Endothelial cell of umbilical vein (primary cell): ENCODE measurements at regions not wholly inside any gene's neighbourhood (a gene's known extent, or its start where the extent isn't known, plus 50 kb on each side); places are given as distances from the start of the nearest gene placed in this dataset.

Experiments used
- BruUV-seq: library from RNA; stranded (reverse); fragments of 400-500 nt; replicated peaks from 2 replicates; lab custom pipeline; 2021; lab: Mats Ljungman, UMichigan
- CTCF ChIA-PET: fragments of 300-600, 350-600 bp; sonication (Branson Sonifier 250); formaldehyde crosslinking; loops from one replicate; lab custom pipeline; 2021; ENCODE audit warnings: antibody characterized with exemption, inconsistent platforms; lab: Charles Lee
- POLR2A ChIA-PET: fragments of 300-600, 350-600 bp; sonication (Branson Sonifier 250); formaldehyde crosslinking; loops from one replicate; lab custom pipeline; 2021; ENCODE audit warnings: antibody characterized with exemption, inconsistent platforms; lab: Charles Lee
- DNase-seq: peaks from one replicate; pipeline ENCODE4 v3.0.0-alpha.2; 2011; ENCODE audit warnings: low read depth, low spot score
- FAIRE-seq: peaks from 2 replicates; lab custom pipeline; 2011; peaks lifted over from hg19 to GRCh38; lab: Jason Lieb, UNC
- H2AFZ ChIP-seq: 2 replicates; pipeline ENCODE4 v1.6.0; 2012; ENCODE audit warnings: low read depth, low read length, control low read depth, inconsistent platforms
- H3K27ac ChIP-seq: 2 replicates; pipeline ENCODE4 v1.5.1; 2011; ENCODE audit warnings: low read depth, mild to moderate bottlenecking, control low read depth, low read length, moderate library complexity; ENCODE audit not compliant: insufficient read depth
- H3K27me3 ChIP-seq, 2 experiments: 2 replicates each; pipeline versions ENCODE4 v1.6.0 to v1.6.1; 2011; ENCODE audit warnings: low read length in 2 of 2, mixed read lengths in 1 of 2; ENCODE audit not compliant: control insufficient read depth in 2 of 2, insufficient read depth in 2 of 2
- H3K36me3 ChIP-seq, 2 experiments: 2 replicates in 1 of 2; 3 replicates in 1 of 2; pipeline ENCODE4 v1.5.1; 2011; ENCODE audit warnings: low read length in 2 of 2, mild to moderate bottlenecking in 1 of 2, moderate library complexity in 1 of 2; ENCODE audit not compliant: control insufficient read depth in 2 of 2, insufficient read depth in 2 of 2; ENCODE audit errors: extremely low read depth in 1 of 2
- H3K4me1 ChIP-seq: 3 replicates; pipeline ENCODE4 v1.5.1; 2011; ENCODE audit warnings: mild to moderate bottlenecking, low read length; ENCODE audit not compliant: control insufficient read depth, insufficient read depth; ENCODE audit errors: extremely low read depth
- H3K4me2 ChIP-seq: 2 replicates; pipeline ENCODE4 v1.6.1; 2011; ENCODE audit warnings: low read length, control low read depth, mixed read lengths; ENCODE audit not compliant: insufficient read depth
- H3K4me3 ChIP-seq, 3 experiments: fragments of 200-600 bp in 1 of 3; sonication (generic), shearing (Covaris generic) in 1 of 3; replicated peaks in 1 of 3; 2 replicates each; pipeline ENCODE4 v1.5.1; 2011 to 2016; ENCODE audit warnings: control low read depth in 3 of 3, low read length in 3 of 3, mild to moderate bottlenecking in 2 of 3, inconsistent platforms in 1 of 3, low read depth in 1 of 3, moderate library complexity in 1 of 3; ENCODE audit not compliant: insufficient read depth in 1 of 3
- H3K79me2 ChIP-seq: 2 replicates; pipeline ENCODE4 v1.6.0; 2012; ENCODE audit warnings: low read length, inconsistent platforms; ENCODE audit not compliant: control insufficient read depth, insufficient read depth
- H3K9ac ChIP-seq: replicated peaks from 2 replicates; pipeline ENCODE3; 2011; ENCODE audit warnings: low read length, control low read depth; ENCODE audit not compliant: insufficient read depth; ENCODE audit errors: extremely low read depth
- H3K9me1 ChIP-seq: replicated peaks from 3 replicates; pipeline ENCODE4 v1.6.0; 2011; ENCODE audit warnings: mild to moderate bottlenecking, low read length; ENCODE audit not compliant: control insufficient read depth, insufficient read depth; ENCODE audit errors: extremely low read depth
- H3K9me3 ChIP-seq: replicated peaks from 2 replicates; pipeline ENCODE4 v1.5.1; 2012; ENCODE audit warnings: low read length, inconsistent platforms; ENCODE audit not compliant: control insufficient read depth, insufficient read depth
- H4K20me1 ChIP-seq: replicated peaks from 2 replicates; pipeline ENCODE3; 2011; ENCODE audit warnings: mild to moderate bottlenecking, low read length; ENCODE audit not compliant: control insufficient read depth, insufficient read depth; ENCODE audit errors: extremely low read depth
- EZH2 ChIP-seq: IDR thresholded peaks from 2 replicates; pipeline ENCODE4 v1.6.1; 2012; ENCODE audit warnings: borderline replicate concordance, low read depth, mild to moderate bottlenecking, moderate library complexity, low read length, inconsistent platforms; ENCODE audit not compliant: severe bottlenecking
- FOS ChIP-seq: IDR thresholded peaks from 2 replicates; pipeline ENCODE4 v1.6.1; 2011; ENCODE audit warnings: mild to moderate bottlenecking, low read length, moderate library complexity, borderline replicate concordance; ENCODE audit not compliant: insufficient read depth
- GATA2 ChIP-seq: IDR thresholded peaks from 2 replicates; pipeline ENCODE4 v1.7.0; 2011; ENCODE audit warnings: low read depth, mild to moderate bottlenecking, moderate library complexity, mixed read lengths, low read length; ENCODE audit not compliant: insufficient read length, insufficient read depth
- JUN ChIP-seq: IDR thresholded peaks from 2 replicates; pipeline ENCODE4 v1.6.1; 2011; ENCODE audit warnings: borderline replicate concordance, low read depth; ENCODE audit not compliant: insufficient read length, insufficient read depth
- MYC ChIP-seq: IDR thresholded peaks from one replicate; pipeline ENCODE4 v1.6.1; 2011; ENCODE audit warnings: mild to moderate bottlenecking, low read depth, low read length
- POLR2A ChIP-seq: IDR thresholded peaks from 2 replicates; pipeline ENCODE4 v1.6.1; 2012; ENCODE audit warnings: low read depth, mild to moderate bottlenecking, control low read depth, low read length
- POLR2AphosphoS5 ChIP-seq: IDR thresholded peaks from 2 replicates; pipeline ENCODE4 v1.6.1; 2012; ENCODE audit warnings: low read depth, mild to moderate bottlenecking, control low read depth, low read length, moderate library complexity; ENCODE audit not compliant: insufficient read depth
- dilution Hi-C: fragments of 300-500 bp; cut with MboI; formaldehyde crosslinking; loops from one replicate; pipeline ENCODE4 v1.15.0; 2019; ENCODE audit warnings: low sequenced_read_pairs; ENCODE audit not compliant: extremely low pct_ligation_motif_present
- intact Hi-C: fragments of 100-400 bp; cut with micrococcal nuclease; formaldehyde crosslinking; loops from one replicate; pipeline ENCODE4 v1.10.0; 2022
- TF ChIP-seq, protein P1 (sequence below), 2 donors: IDR thresholded peaks; 1 replicate in 1 of 2; 2 replicates in 1 of 2; pipeline ENCODE4 v1.5.1; 2011; ENCODE audit warnings: low read length in 2 of 2, mild to moderate bottlenecking in 2 of 2, moderate library complexity in 2 of 2, control low read depth in 1 of 2, inconsistent platforms in 1 of 2, low read depth in 1 of 2; ENCODE audit not compliant: insufficient read depth in 1 of 2; ENCODE audit errors: extremely low read depth in 1 of 2
- TF ChIP-seq, protein P2 (sequence below): IDR thresholded peaks from 2 replicates; pipeline ENCODE4 v1.6.1; 2011; ENCODE audit not compliant: insufficient read depth, insufficient read length

DNA sequence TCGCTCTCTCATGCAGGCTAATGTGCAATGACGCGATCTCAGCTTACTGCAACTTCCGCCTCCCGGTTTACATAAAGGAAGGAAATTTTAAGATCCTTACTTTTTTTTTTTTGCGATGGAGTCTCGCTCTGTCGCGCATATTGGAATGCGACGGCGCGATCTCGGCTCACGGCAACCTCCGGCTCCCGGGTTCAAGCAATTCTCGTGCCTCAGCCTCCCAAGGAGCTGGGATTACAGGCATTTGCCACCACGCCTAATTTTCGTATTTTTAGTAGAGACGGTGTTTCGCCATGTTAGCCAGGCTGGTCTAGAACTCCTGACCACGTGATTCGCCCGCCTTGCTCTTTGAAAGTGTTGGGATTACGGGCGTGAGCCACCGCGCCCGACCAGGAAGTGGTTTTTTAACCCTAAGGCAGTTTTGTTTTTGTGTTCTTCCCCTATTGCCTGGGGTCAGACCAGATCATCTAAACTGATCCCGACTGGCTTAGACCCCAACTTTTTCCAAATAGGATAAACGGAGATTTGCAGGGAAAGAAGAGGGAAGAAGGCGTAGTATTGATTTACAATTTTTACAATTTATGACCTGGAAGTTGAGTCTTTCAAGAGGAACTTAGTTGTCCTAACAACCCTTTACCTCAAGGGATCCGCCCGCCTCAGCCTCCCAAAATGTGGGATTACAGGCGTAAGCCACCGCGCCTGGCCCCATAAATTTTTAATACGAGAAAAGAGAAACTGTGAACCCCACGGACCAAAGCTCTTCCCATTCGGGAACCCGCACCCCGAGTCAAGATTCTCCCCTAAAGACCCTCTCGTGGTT is 142.0 kb downstream of the ZNF737 start:
- no peaks in the 10 kb centered on the region for H3K79me2 ChIP-seq
- peak; percentile 70 for FAIRE-seq
- no peaks in the 10 kb centered on the region for H3K27me3 ChIP-seq
- intact Hi-C loops = no loop called here
- H3K9me3 ChIP-seq = no peaks in the 10 kb centered on the region
- no TSS peak for BruUV-seq
- peak overlapping the region; percentile 71 for H3K9ac ChIP-seq
- ChIA-PET CTCF (no interaction called here), POLR2A (interaction anchor here (0.7 to 1.5 kb wide), 2 partner anchors 142 to 237 kb away, joined by 3 to 5 read pairs; partner anchors contain the start of gene ZNF737)
- H3K4me1 ChIP-seq = no peaks in the 10 kb centered on the region
- peak overlapping the region; percentile 37 to 79 (median 79) for H3K4me3 ChIP-seq
- dilution Hi-C loops = no loop called here
- peak overlapping the region; percentile 67 for H3K27ac ChIP-seq
- TF ChIP-seq, protein P1, sequence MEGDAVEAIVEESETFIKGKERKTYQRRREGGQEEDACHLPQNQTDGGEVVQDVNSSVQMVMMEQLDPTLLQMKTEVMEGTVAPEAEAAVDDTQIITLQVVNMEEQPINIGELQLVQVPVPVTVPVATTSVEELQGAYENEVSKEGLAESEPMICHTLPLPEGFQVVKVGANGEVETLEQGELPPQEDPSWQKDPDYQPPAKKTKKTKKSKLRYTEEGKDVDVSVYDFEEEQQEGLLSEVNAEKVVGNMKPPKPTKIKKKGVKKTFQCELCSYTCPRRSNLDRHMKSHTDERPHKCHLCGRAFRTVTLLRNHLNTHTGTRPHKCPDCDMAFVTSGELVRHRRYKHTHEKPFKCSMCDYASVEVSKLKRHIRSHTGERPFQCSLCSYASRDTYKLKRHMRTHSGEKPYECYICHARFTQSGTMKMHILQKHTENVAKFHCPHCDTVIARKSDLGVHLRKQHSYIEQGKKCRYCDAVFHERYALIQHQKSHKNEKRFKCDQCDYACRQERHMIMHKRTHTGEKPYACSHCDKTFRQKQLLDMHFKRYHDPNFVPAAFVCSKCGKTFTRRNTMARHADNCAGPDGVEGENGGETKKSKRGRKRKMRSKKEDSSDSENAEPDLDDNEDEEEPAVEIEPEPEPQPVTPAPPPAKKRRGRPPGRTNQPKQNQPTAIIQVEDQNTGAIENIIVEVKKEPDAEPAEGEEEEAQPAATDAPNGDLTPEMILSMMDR (IDR thresholded peaks at IDR 0.05; ENCODE audit: extremely low read depth in 1 of 2, insufficient read depth in 1 of 2, low read depth in 1 of 2, low read length in 2 of 2) = no peak
- TF ChIP-seq MYC (no peak), FOS (no peak), GATA2 (no peak), POLR2A (no peak), JUN (no peak), POLR2AphosphoS5 (no peak), EZH2 (no peak)
- TF ChIP-seq, protein P2, sequence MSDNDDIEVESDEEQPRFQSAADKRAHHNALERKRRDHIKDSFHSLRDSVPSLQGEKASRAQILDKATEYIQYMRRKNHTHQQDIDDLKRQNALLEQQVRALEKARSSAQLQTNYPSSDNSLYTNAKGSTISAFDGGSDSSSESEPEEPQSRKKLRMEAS = no peak
- DNase-seq = no peak
- peak overlapping the region; percentile 69 for H2AFZ ChIP-seq
- no peaks in the 10 kb centered on the region for H3K9me1 ChIP-seq
- H4K20me1 ChIP-seq = no peaks in the 10 kb centered on the region
- H3K36me3 ChIP-seq = no peaks in the 10 kb centered on the region
- peak overlapping the region; percentile 45 for H3K4me2 ChIP-seq
